GM21526 (cell line): ENCODE measurements at regions not wholly inside any gene's neighbourhood (a gene's known extent, or its start where the extent isn't known, plus 50 kb on each side); places are given as distances from the start of the nearest gene placed in this dataset.
"Not testable (repeated sequence)": the region's sequence is repeated elsewhere in the genome, so short reads cannot be mapped to it uniquely, and the experiment has no call there.

Experiments
- ATAC-seq: cut with Tn5 transposase; IDR thresholded peaks from one replicate; pipeline ENCODE4 v1.9.1; 2021; ENCODE audit warnings: moderate library complexity; ENCODE audit not compliant: unreplicated experiment, low FRiP score

GRCh38 chr11:64428693-64429092 lies 69.7 kb downstream of the RPS6KA4 start:
- ATAC-seq, result no peak

- no peak for ATAC-seq
Measured at GRCh38 chr11:64429970-64430369, 71.0 kb downstream of the RPS6KA4 start.

DNA sequence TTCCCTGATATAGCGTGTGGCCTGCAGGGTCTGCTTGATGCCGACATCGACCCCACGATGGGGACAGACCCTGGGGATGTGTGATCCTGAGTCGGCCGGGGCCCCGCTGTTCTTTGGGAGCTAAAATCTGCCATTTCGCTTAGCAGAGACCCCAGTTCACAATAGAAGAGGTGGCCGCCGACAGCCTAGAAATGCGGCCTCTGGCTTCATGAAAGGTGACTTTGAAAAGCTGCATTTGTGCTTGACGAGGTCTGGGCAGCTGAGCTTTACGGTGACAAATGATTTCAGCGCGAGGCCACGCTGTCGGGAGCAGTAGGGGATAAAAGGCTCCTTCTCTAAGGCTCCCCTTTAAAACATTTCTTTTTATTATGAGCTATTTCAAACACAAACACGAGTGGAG lies 71.7 kb downstream of the RPS6KA4 start:
- no peak for ATAC-seq

GRCh38 chr11:64436000-64436399 lies 77.0 kb downstream of the RPS6KA4 start:
- no peak for ATAC-seq

DNA sequence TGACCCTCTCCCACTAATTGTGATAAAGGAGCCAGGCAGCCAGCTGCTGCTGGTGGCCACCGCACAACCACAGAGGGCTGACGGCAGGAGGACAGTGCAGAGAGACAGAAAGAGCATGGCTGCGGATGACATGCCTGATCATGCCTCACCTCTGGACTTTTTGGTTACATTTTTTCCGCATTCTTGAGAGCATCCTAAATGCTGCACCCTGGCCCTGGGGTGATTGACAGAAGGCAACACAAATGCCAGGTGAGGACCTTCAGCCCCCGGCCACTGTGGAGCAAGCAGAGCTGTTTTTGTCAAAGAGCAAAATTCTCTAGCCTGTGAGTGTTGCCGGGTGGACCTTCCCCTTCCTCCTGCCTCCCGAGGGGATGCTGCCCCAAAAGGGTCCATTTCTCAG lies 78.5 kb downstream of the RPS6KA4 start:
- no peak for ATAC-seq

- ATAC-seq, result no peak
Measured at GRCh38 chr11:64438986-64439771, 80.2 kb downstream of the RPS6KA4 start.

DNA sequence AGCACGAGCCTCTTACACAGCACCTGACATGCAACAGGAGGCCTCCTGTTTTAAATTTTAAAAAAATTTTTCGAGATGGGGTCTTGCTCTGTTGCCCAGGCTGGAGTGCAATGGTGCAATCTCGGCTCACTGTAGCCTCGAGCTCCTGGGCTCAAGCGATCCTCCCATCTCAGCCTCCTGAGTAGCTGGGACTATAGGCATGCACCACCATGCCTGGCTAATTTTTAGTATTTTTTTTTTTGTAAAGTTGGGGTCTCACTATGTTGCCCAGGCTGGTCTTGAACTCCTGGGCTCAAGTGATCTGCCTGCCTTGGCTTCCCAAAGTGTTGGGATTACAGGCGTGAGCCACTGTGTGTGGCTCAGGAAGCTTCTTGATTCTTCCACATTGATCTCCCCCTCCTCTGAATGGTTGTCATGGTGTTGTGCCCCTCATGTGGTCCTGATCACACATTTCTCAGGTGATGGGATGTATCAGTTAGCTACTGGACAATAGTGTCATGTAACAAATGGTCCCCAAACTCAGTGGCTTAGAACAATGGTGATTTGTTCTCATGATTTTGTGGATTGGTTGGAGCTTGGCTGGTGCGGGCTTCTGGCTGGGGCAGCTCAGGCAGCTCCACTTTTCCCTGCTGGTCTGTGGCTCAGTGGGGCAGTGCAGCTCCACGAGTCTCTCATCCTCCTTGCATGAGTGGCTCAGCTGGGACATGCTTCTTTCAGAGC lies 81.0 kb downstream of the RPS6KA4 start:
- ATAC-seq, result not testable (repeated sequence)

DNA sequence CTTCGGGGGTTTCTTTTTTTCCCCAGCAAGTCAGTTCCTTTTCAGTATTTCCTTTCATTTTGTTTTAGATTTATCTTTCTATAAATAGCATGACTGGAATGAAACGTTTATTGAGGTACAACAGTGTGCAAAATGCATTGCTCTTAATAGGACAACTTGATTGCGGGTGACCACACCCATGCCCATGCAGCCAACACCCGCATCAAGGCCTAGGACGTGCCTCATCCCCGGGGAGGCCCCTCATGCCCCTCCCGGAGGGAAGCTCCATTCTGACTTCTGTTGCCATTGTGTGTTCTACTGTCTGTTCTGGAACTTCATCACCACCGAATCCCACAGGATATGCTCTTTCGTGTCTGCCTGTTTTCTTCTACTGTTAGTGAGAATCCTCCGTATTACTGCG lies 82.2 kb downstream of the RPS6KA4 start:
- ATAC-seq, result no peak

DNA sequence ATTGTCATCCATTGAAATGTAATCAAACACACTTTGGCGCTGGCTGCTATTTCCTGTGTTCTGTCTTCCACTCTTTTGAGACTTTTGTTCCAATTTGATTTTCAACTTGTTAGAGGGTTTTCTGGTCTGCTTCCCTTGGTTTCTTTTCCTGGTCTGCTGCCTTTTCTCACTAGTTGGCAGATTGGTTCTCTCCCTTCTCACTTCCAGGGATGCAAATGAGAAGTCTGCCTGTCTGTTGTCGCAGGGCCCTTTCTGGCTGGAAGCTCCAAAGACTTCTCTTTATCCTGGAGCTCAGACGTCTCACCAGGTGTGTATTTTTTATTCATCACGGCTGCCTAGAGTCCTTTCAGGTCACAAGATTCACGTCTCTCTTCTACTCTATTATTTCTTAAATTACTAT lies 84.0 kb downstream of the RPS6KA4 start:
- no peak for ATAC-seq

DNA sequence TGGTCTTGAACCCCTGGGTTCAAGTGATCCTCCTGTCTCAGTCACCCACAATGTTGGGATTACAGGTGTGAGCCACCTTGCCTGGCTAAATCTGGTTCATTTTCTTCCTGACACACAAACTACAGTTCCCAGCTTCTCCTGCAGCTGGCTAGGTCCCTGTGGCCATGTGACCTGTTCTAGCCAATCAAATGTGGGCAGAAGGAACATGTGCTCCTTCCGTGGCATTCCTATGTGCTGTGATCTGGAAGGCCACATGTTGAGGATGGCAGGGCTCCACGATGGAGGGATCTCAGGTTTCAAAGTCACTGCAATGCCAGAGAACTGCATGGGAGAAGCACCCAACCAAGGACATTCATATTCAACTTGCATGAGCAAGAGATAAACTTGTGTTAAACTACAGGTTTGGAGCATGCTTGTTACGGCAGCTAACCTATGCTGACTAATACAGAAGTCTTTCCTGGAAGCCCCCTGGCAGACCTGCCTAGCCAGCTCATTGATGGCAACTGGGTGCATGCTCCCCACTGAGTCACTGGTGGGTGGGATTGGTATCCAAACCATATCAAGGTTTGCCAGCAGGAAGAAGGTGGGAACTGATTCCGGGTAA lies 86.0 kb downstream of the RPS6KA4 start:
- no peak for ATAC-seq

DNA sequence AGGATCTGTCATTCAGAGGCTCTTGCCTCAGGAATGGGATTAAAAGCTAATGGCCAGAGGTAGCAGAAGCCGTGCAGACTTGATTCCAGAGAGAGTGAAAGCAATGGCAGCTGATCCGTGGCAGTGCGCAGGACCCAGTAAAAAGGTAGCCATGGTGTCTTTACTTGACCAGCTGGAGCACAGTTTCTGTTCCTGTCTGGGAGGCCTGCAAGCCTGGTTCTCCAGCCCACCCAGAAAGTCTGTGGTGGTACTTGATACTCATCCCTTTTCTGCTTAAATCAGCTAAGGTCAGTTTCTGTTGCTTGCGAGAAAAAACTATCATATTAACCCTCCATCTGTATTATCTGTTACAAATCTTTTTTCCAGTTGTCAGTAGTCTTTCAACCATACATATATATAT lies 86.7 kb downstream of the RPS6KA4 start:
- no peak for ATAC-seq

- no peak for ATAC-seq
Measured at GRCh38 chr11:64447831-64448598, 89.1 kb downstream of the RPS6KA4 start.

DNA sequence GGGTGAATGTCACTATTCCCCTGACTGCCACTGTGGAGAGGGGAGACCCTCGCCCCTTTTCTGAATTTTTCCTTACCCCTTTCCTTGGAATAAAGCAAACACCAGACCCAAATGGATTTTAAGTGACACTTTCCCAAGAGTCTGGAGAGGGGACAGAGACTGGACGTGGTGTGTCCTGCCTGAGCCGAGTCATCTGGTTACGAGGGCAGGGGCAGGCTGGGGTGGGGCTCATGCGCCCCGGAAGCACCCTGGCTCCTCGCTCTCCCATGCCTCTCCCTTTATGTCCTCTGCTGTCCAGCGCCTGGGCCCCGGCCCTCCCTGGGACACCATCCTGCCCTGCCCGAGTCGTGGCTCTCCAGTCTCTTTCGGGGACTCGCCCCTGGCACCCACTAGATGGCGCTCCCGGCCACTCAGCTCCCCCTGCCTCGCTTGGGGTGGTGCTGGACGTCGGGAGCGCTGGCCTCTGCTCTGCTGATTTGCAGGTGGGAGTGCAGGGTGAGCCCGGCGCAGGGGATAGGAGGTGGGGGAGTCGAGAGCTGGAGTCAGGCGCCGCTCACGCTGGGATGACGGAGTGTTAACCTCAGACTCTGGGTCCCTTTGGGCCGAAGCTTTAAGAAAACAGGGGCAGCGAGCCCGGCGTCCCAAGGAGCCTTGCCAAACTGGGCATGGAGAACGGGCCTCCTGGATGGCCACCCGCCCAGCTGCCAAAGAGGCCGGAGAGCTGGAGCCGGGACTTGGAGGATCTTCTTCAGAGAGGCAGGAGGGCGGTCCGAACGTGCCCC lies 89.8 kb downstream of the RPS6KA4 start:
- ATAC-seq, result no peak

- peak; percentile 63 for ATAC-seq
Measured at GRCh38 chr11:64449381-64450167, 90.6 kb downstream of the RPS6KA4 start.

GRCh38 chr11:64450168-64450560 lies 91.2 kb downstream of the RPS6KA4 start:
- ATAC-seq, result no peak

DNA sequence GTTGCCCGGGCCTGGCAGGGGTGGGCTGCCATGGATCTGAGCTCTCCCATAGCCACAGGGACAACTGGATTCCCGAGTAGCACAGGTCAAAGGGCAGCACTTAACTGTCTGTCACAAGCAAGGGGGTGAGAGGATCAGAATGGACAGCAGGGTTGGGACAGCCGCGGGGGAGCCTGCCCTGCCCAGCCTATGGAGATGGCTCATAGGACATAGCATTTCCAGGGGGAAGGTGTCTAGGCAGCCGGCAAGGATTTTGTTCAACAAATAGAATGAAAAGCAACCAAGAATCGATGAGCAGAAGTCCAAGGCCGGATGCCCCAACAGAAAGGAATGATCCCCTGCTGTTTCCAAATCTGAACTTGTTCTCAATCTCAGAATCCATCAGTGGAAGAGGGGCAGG lies 92.9 kb downstream of the RPS6KA4 start:
- ATAC-seq, result no peak

GRCh38 chr11:64453466-64453865 lies 94.5 kb downstream of the RPS6KA4 start:
- ATAC-seq, result no peak

DNA sequence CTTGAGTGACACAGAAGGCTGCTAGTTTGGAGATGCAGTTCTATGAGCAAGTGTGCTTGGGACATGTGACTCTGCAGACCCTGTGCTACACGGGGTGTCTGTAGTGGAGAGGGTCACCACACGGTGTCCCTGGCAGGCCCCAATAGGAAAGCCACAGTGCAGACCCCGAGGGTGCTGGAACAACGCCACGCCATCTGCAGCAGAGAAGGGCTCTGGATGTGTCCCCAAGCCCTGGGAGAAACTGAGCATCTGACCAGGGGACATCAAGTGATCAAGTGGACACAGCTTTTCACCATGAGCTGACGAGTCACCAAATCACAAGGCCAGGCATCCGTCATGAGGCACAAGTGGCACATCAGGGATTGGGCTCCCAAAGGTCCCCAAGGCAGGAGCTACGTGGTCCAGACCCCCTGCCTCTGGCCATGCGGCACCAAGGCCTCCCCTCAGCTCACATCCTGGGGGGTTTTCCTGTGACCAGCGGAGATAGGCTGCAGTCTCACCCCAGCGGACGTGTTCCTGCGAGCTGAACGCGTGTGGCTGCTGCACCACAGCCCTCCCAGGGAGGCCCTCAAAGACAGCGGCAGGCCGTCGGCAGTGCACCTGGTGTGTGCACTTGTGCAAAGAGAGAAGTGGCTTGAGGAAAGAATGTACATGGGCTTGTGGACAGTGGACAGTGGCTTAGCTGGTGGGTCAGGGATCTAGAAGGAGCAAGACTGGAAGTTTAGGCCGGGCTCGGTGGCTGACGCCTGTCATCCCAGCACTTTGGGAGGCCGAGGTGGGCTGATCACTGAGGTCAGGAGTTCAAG lies 96.7 kb downstream of the RPS6KA4 start:
- no peak for ATAC-seq
